ENCODE measurements at regions not wholly inside any gene's neighbourhood (a gene's known extent, or its start where the extent isn't known, plus 50 kb on each side); places are given as distances from the start of the nearest gene placed in this dataset.

DNA sequence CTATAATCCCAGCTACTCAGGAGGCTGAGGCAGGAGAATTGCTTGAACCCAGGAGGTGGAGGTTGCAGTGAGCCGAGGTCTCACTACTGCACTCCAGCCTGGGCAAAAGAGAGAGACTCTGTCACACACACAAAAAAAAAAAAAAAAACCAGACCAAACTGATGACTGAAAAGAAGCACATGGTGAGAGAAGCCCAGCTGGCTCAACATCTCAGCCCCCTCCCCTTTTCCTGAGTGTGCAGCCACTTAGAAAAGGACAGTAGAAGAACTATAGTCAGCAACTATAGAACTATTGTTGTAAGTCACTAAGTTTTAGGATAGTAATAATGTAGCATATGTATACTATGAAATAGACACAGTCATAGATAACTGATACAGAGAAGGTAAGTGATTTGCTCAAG, 87.2 kb upstream of the RALGPS2 start:
- TF ChIP-seq, protein P1, sequence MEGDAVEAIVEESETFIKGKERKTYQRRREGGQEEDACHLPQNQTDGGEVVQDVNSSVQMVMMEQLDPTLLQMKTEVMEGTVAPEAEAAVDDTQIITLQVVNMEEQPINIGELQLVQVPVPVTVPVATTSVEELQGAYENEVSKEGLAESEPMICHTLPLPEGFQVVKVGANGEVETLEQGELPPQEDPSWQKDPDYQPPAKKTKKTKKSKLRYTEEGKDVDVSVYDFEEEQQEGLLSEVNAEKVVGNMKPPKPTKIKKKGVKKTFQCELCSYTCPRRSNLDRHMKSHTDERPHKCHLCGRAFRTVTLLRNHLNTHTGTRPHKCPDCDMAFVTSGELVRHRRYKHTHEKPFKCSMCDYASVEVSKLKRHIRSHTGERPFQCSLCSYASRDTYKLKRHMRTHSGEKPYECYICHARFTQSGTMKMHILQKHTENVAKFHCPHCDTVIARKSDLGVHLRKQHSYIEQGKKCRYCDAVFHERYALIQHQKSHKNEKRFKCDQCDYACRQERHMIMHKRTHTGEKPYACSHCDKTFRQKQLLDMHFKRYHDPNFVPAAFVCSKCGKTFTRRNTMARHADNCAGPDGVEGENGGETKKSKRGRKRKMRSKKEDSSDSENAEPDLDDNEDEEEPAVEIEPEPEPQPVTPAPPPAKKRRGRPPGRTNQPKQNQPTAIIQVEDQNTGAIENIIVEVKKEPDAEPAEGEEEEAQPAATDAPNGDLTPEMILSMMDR (IDR thresholded peaks at IDR 0.05): no peak
- no peak for TF ChIP-seq ZFX (IDR thresholded peaks at IDR 0.05; ENCODE audit: borderline replicate concordance)
